Keratinocyte (primary cell): ENCODE measurements at regions not wholly inside any gene's neighbourhood (a gene's known extent, or its start where the extent isn't known, plus 50 kb on each side); places are given as distances from the start of the nearest gene placed in this dataset.

Experiments used
- EZH2 ChIP-seq: IDR thresholded peaks from one replicate; pipeline ENCODE4 v1.6.1; 2012; ENCODE audit warnings: inconsistent platforms, mild to moderate bottlenecking, low read length, moderate library complexity
- TF ChIP-seq, protein P1 (sequence below), 3 experiments: IDR thresholded peaks in 1 of 3; conservative IDR thresholded peaks in 1 of 3; optimal IDR thresholded peaks in 1 of 3; 2 replicates in 2 of 3; 3 replicates in 1 of 3; pipeline versions ENCODE3 to v1.5.1; 2011; ENCODE audit warnings: low read length in 3 of 3, mild to moderate bottlenecking in 3 of 3, moderate library complexity in 2 of 3, control low read depth in 1 of 3, inconsistent platforms in 1 of 3; ENCODE audit not compliant: insufficient read depth in 2 of 3; ENCODE audit errors: extremely low read depth in 1 of 3

DNA sequence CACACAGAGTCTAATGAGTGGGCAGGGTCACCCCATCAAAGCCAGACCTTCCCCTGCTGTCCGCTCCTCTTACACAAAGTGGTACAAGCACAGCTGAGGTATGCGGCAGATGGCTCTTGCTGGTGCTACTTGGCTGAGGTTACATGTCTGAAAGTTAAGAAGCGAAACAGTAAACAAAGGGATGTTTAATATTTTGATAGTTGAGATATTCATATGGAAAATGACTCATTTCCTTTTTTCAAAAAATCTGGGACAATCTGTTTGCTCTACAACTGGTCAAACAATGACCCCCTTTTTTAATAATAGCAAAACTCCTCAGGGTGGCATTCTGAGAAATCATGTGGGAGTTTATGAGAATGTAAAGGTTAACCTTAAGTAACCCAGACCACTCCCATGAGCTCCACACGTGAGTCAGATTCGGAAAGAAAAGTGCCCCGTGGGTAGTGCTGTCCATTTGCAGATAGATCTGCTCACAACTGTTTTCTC is 245.3 kb downstream of the TBXT start:
- TF ChIP-seq, protein P1, sequence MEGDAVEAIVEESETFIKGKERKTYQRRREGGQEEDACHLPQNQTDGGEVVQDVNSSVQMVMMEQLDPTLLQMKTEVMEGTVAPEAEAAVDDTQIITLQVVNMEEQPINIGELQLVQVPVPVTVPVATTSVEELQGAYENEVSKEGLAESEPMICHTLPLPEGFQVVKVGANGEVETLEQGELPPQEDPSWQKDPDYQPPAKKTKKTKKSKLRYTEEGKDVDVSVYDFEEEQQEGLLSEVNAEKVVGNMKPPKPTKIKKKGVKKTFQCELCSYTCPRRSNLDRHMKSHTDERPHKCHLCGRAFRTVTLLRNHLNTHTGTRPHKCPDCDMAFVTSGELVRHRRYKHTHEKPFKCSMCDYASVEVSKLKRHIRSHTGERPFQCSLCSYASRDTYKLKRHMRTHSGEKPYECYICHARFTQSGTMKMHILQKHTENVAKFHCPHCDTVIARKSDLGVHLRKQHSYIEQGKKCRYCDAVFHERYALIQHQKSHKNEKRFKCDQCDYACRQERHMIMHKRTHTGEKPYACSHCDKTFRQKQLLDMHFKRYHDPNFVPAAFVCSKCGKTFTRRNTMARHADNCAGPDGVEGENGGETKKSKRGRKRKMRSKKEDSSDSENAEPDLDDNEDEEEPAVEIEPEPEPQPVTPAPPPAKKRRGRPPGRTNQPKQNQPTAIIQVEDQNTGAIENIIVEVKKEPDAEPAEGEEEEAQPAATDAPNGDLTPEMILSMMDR (optimal IDR thresholded peaks at IDR 0.05 in 1 of 3, IDR thresholded peaks at IDR 0.05 in 1 of 3, conservative IDR thresholded peaks at IDR 0.05 in 1 of 3; ENCODE audit: extremely low read depth in 1 of 3, insufficient read depth in 2 of 3, low read length in 3 of 3), result no peak
- no peak for TF ChIP-seq EZH2
